ENCODE measurements at regions not wholly inside any gene's neighbourhood (a gene's known extent, or its start where the extent isn't known, plus 50 kb on each side); places are given as distances from the start of the nearest gene placed in this dataset.

DNA sequence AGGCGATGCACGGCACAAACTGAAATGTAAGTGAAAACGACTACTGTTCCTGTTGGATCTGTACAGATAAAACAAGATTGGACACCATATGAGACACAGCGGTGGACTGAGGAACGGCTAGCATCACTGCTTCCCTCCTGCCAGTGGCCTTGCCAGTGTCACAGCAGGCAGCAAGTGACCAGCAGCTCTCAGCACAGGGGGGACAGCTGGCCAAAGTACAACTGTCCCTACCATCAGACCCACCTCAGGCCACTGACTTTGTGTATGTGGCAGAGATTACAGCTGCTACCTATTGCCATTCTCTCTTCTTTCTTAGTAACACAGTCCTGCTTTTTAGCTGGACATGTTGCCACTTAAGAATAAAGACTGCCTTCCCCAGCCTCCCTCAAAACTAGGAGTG, 80.0 kb upstream of the SLC66A3 start:
- TF ChIP-seq, protein P1, sequence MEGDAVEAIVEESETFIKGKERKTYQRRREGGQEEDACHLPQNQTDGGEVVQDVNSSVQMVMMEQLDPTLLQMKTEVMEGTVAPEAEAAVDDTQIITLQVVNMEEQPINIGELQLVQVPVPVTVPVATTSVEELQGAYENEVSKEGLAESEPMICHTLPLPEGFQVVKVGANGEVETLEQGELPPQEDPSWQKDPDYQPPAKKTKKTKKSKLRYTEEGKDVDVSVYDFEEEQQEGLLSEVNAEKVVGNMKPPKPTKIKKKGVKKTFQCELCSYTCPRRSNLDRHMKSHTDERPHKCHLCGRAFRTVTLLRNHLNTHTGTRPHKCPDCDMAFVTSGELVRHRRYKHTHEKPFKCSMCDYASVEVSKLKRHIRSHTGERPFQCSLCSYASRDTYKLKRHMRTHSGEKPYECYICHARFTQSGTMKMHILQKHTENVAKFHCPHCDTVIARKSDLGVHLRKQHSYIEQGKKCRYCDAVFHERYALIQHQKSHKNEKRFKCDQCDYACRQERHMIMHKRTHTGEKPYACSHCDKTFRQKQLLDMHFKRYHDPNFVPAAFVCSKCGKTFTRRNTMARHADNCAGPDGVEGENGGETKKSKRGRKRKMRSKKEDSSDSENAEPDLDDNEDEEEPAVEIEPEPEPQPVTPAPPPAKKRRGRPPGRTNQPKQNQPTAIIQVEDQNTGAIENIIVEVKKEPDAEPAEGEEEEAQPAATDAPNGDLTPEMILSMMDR (conservative IDR thresholded peaks at IDR 0.05; ENCODE audit: low read length) = no peak
- TF ChIP-seq EZH2phosphoT487 (IDR thresholded peaks at IDR 0.05; ENCODE audit: borderline replicate concordance) = no peak
